ENCODE measurements at regions not wholly inside any gene's neighbourhood (a gene's known extent, or its start where the extent isn't known, plus 50 kb on each side); places are given as distances from the start of the nearest gene placed in this dataset.
"Not testable (repeated sequence)": the region's sequence is repeated elsewhere in the genome, so short reads cannot be mapped to it uniquely, and the experiment has no call there.

DNA sequence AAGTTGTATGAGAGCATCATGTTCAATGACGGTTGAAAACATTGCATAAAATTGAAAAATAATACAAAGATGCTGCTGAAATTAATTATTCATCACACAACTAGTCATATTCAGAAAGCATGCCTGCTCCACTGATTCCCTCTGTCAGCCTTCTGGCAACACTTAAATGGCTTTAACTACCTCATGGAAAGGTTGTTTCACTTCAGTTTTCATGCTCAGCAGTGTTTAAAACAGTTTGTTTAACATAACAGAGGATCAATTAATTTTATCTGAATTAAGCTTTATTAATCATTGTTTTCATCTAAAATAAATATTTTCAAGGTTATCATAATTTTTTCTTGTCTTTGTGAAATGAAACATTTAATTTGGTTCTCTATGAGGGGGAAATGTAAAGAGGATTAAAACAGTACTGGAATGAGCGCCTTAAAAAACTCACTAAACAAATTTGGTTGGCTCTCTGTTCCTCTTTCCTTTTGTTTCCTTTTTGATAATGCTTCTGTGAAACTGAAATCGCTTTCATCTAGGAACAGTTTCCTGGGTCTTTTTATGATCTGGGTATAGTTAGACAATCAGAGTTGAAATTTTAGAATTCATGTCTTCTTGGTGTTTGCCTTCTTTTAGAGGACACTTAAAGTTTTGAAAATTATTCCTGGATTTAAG, 427.4 kb downstream of the SH2D4B start:
- TF ChIP-seq, protein P1, sequence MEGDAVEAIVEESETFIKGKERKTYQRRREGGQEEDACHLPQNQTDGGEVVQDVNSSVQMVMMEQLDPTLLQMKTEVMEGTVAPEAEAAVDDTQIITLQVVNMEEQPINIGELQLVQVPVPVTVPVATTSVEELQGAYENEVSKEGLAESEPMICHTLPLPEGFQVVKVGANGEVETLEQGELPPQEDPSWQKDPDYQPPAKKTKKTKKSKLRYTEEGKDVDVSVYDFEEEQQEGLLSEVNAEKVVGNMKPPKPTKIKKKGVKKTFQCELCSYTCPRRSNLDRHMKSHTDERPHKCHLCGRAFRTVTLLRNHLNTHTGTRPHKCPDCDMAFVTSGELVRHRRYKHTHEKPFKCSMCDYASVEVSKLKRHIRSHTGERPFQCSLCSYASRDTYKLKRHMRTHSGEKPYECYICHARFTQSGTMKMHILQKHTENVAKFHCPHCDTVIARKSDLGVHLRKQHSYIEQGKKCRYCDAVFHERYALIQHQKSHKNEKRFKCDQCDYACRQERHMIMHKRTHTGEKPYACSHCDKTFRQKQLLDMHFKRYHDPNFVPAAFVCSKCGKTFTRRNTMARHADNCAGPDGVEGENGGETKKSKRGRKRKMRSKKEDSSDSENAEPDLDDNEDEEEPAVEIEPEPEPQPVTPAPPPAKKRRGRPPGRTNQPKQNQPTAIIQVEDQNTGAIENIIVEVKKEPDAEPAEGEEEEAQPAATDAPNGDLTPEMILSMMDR (IDR thresholded peaks at IDR 0.05; ENCODE audit: borderline replicate concordance), result no peak
- H3K4me3 ChIP-seq, result no peak overlapping the region
- H3K27ac ChIP-seq (replicated peaks), result no peak overlapping the region
- no peaks in the 10 kb centered on the region for H3K36me3 ChIP-seq
- intact Hi-C loops (cut with micrococcal nuclease), result no loop called here
- no peaks in the 10 kb centered on the region for H3K9me3 ChIP-seq (replicated peaks)
- DNase-seq, result no peak
- H3K27me3 ChIP-seq (ENCODE audit: low read depth), result no peaks in the 10 kb centered on the region
- H3K4me1 ChIP-seq, result no peaks in the 10 kb centered on the region

- Histone ChIP-seq H3K27ac (replicated peaks) (no peak overlapping the region), H3K4me1 (no peaks in the 10 kb centered on the region), H3K9me3 (replicated peaks) (no peaks in the 10 kb centered on the region), H3K36me3 (no peaks in the 10 kb centered on the region), H3K27me3 (ENCODE audit: low read depth) (no peaks in the 10 kb centered on the region), H3K4me3 (no peak overlapping the region)
- intact Hi-C loops (cut with micrococcal nuclease), result no loop called here
- TF ChIP-seq, protein P1 (IDR thresholded peaks at IDR 0.05; ENCODE audit: borderline replicate concordance), result no peak
- DNase-seq, result no peak
Observed at GRCh38 chr10:80966326-80966986, 428.8 kb downstream of the SH2D4B start.

GRCh38 chr10:80967357-80967756, 429.7 kb downstream of the SH2D4B start:
- DNase-seq; H3K4me1 ChIP-seq; H3K27ac ChIP-seq (replicated peaks); intact Hi-C loops (cut with micrococcal nuclease); H3K4me3 ChIP-seq; H3K9me3 ChIP-seq (replicated peaks); H3K36me3 ChIP-seq; H3K27me3 ChIP-seq (ENCODE audit: low read depth): not testable (repeated sequence)

DNA sequence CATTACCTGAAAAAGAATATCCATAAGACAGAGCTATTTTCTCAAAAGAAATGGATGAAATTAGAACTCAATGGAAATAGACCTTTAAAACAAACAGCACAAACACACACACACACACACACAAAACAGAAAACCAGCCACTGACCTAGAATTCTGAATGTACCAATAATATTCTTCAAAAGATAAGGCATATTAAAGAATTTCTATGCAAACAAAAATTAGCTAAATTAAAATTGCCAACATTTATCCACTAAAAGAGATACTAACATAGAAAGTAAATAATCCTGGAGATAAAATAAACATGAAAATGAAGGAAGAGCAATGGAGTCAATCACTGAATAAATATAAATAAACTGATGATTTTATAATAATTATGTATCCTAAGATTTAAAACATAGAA, 431.2 kb downstream of the SH2D4B start:
- Histone ChIP-seq H3K36me3 (no peaks in the 10 kb centered on the region), H3K4me1 (no peaks in the 10 kb centered on the region), H3K9me3 (replicated peaks) (no peaks in the 10 kb centered on the region), H3K27ac (replicated peaks) (no peak overlapping the region), H3K27me3 (ENCODE audit: low read depth) (no peaks in the 10 kb centered on the region), H3K4me3 (no peak overlapping the region)
- intact Hi-C loops (cut with micrococcal nuclease), result no loop called here
- no peak for DNase-seq
- TF ChIP-seq, protein P1 (IDR thresholded peaks at IDR 0.05; ENCODE audit: borderline replicate concordance), result no peak

- H3K4me1 ChIP-seq, result no peaks in the 10 kb centered on the region
- no peak overlapping the region for H3K4me3 ChIP-seq
- H3K27ac ChIP-seq (replicated peaks), result no peak overlapping the region
- H3K36me3 ChIP-seq, result no peaks in the 10 kb centered on the region
- no peaks in the 10 kb centered on the region for H3K9me3 ChIP-seq (replicated peaks)
- DNase-seq, result no peak
- H3K27me3 ChIP-seq (ENCODE audit: low read depth), result no peaks in the 10 kb centered on the region
- intact Hi-C loops (cut with micrococcal nuclease), result no loop called here
- TF ChIP-seq, protein P1 (IDR thresholded peaks at IDR 0.05; ENCODE audit: borderline replicate concordance), result no peak
Observed at GRCh38 chr10:80971461-80971860, 433.8 kb downstream of the SH2D4B start.

GRCh38 chr10:80976658-80977057, 439.0 kb downstream of the SH2D4B start:
- Histone ChIP-seq H3K4me1 (no peaks in the 10 kb centered on the region), H3K9me3 (replicated peaks) (no peaks in the 10 kb centered on the region), H3K27me3 (ENCODE audit: low read depth) (no peaks in the 10 kb centered on the region), H3K36me3 (no peaks in the 10 kb centered on the region), H3K27ac (replicated peaks) (no peak overlapping the region), H3K4me3 (no peak overlapping the region)
- intact Hi-C loops (cut with micrococcal nuclease), result no loop called here
- no peak for DNase-seq
- TF ChIP-seq, protein P1 (IDR thresholded peaks at IDR 0.05; ENCODE audit: borderline replicate concordance), result no peak
